ENCODE measurements at regions not wholly inside any gene's neighbourhood (a gene's known extent, or its start where the extent isn't known, plus 50 kb on each side); places are given as distances from the start of the nearest gene placed in this dataset.
"Not testable (repeated sequence)": the region's sequence is repeated elsewhere in the genome, so short reads cannot be mapped to it uniquely, and the experiment has no call there.

GRCh38 chr5:116880601-116881000 is 306.0 kb upstream of the SEMA6A start:
- no peak for DNase-seq

- DNase-seq: no peak
Observed at GRCh38 chr5:116880150-116880549, 305.5 kb upstream of the SEMA6A start.

- DNase-seq: no peak
Observed at GRCh38 chr5:116876240-116876840, 301.7 kb upstream of the SEMA6A start.

- no peak for DNase-seq
Observed at GRCh38 chr5:116872986-116873385, 298.4 kb upstream of the SEMA6A start.

- DNase-seq: no peak
Observed at GRCh38 chr5:116872486-116872885, 297.9 kb upstream of the SEMA6A start.

GRCh38 chr5:116867825-116868224 is 293.2 kb upstream of the SEMA6A start:
- DNase-seq: not testable (repeated sequence)

- DNase-seq: no peak
Observed at GRCh38 chr5:116865651-116866050, 291.0 kb upstream of the SEMA6A start.

- no peak for DNase-seq
Observed at GRCh38 chr5:116864838-116865190, 290.2 kb upstream of the SEMA6A start.

GRCh38 chr5:116864157-116864837 is 289.7 kb upstream of the SEMA6A start:
- DNase-seq: peak; percentile 18

- DNase-seq: no peak
Observed at GRCh38 chr5:116862632-116863455, 288.2 kb upstream of the SEMA6A start.

GRCh38 chr5:116861666-116862065 is 287.0 kb upstream of the SEMA6A start:
- DNase-seq: peak; percentile 66

- no peak for DNase-seq
Observed at GRCh38 chr5:116861097-116861496, 286.5 kb upstream of the SEMA6A start.

- DNase-seq: peak; percentile 78
Observed at GRCh38 chr5:116859666-116860320, 285.2 kb upstream of the SEMA6A start.

GRCh38 chr5:116858705-116859333 is 284.2 kb upstream of the SEMA6A start:
- no peak for DNase-seq

GRCh38 chr5:116858020-116858419 is 283.4 kb upstream of the SEMA6A start:
- not testable (repeated sequence) for DNase-seq

- DNase-seq: no peak
Observed at GRCh38 chr5:116856271-116856670, 281.6 kb upstream of the SEMA6A start.

- DNase-seq: no peak
Observed at GRCh38 chr5:116853992-116854391, 279.4 kb upstream of the SEMA6A start.

GRCh38 chr5:116848954-116849581 is 274.4 kb upstream of the SEMA6A start:
- peak; percentile 53 for DNase-seq

GRCh38 chr5:116847960-116848359 is 273.3 kb upstream of the SEMA6A start:
- no peak for DNase-seq

- DNase-seq: no peak
Observed at GRCh38 chr5:116844015-116844414, 269.4 kb upstream of the SEMA6A start.

- DNase-seq: no peak
Observed at GRCh38 chr5:116842514-116842961, 267.9 kb upstream of the SEMA6A start.

GRCh38 chr5:116841734-116842133 is 267.1 kb upstream of the SEMA6A start:
- DNase-seq: no peak

Data from tongue (tissue), 1 donor.